C4-2B (cell line): ENCODE measurements at regions not wholly inside any gene's neighbourhood (a gene's known extent, or its start where the extent isn't known, plus 50 kb on each side); places are given as distances from the start of the nearest gene placed in this dataset.

Experiments used
- H3K27ac ChIP-seq: fragments of 450-650 bp; 2 replicates; pipeline ENCODE4 v1.5.1; 2017
- ZFX ChIP-seq: fragments of 450-650 bp; IDR thresholded peaks from 2 replicates; pipeline ENCODE4 v1.6.1; 2017
- TF ChIP-seq, protein P1 (sequence below): fragments of 450-650 bp; conservative IDR thresholded peaks from 2 replicates; pipeline ENCODE4 v1.5.1; 2017; ENCODE audit warnings: mild to moderate bottlenecking

DNA sequence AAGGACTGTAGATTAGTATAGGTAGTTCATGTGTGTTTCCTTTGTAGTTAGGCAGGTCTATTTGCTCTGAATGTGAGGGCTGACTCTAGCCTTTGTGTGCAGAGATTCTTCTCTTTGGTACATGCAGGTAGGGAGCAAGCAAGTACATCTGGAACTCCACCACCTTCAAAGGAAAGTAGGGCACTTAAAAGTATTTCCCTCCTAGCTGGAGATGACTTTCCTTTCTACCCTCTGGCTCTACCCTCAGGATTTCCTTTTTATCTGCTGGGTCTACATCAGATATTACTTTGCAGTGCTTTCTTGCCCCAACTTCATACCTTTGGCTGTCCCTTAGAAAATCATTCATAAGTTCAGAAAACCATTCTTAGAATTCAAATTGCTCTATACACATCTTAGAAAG is 91.7 kb upstream of the HIVEP3 start:
- no peak overlapping the region for H3K27ac ChIP-seq
- TF ChIP-seq, protein P1, sequence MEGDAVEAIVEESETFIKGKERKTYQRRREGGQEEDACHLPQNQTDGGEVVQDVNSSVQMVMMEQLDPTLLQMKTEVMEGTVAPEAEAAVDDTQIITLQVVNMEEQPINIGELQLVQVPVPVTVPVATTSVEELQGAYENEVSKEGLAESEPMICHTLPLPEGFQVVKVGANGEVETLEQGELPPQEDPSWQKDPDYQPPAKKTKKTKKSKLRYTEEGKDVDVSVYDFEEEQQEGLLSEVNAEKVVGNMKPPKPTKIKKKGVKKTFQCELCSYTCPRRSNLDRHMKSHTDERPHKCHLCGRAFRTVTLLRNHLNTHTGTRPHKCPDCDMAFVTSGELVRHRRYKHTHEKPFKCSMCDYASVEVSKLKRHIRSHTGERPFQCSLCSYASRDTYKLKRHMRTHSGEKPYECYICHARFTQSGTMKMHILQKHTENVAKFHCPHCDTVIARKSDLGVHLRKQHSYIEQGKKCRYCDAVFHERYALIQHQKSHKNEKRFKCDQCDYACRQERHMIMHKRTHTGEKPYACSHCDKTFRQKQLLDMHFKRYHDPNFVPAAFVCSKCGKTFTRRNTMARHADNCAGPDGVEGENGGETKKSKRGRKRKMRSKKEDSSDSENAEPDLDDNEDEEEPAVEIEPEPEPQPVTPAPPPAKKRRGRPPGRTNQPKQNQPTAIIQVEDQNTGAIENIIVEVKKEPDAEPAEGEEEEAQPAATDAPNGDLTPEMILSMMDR = no peak
- no peak for TF ChIP-seq ZFX

DNA sequence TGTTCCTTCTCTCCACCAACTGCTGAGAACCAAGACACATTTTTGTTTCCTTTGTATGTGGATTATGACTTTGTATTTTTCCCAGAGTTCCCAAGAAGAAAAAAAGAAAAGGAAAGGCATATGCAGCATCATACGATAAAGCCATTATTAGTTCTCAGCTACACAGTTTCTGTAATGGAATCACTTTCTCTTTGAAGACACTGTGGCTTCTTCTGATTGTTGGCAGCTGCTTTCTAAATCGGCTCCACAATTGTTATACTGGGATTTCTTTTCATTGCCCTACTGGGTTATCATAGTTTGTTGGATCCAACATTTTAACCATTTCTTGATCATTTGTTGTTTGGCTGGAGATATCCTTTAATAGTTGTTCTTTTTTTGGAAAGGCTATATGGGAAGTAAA is 89.5 kb upstream of the HIVEP3 start:
- H3K27ac ChIP-seq = no peak overlapping the region
- TF ChIP-seq, protein P1 = no peak
- TF ChIP-seq ZFX = no peak

- H3K27ac ChIP-seq = no peak overlapping the region
- TF ChIP-seq ZFX = no peak
- TF ChIP-seq, protein P1 = no peak
These were observed 88.1 kb upstream of the HIVEP3 start for GRCh38 chr1:42006836-42007235.

GRCh38 chr1:42006093-42006492 is 87.4 kb upstream of the HIVEP3 start:
- TF ChIP-seq, protein P1 = no peak
- no peak for TF ChIP-seq ZFX
- no peak overlapping the region for H3K27ac ChIP-seq

DNA sequence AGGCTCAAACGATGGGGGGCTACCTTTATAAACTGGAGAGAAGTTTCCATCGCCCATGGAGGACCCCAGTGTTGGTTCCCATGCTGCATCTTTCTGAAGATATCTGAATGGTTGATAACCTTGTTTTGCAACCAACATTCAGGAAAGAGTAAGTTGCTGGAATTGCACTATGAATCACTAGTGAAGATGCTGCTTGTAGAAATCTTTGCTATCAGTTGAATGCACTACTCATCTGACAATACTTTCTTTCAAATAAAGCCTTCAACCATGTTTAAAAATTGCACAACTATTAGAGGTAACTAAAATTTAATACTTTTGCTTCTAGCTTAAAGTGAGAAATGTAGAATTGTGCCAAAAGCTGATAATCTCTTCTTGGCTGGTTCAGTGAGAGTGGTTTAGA is 86.8 kb upstream of the HIVEP3 start:
- H3K27ac ChIP-seq = no peak overlapping the region
- TF ChIP-seq, protein P1 = no peak
- TF ChIP-seq ZFX = no peak

- TF ChIP-seq ZFX = no peak
- TF ChIP-seq, protein P1 = no peak
- H3K27ac ChIP-seq = no peak overlapping the region
These were observed 86.1 kb upstream of the HIVEP3 start for GRCh38 chr1:42004860-42005259.

DNA sequence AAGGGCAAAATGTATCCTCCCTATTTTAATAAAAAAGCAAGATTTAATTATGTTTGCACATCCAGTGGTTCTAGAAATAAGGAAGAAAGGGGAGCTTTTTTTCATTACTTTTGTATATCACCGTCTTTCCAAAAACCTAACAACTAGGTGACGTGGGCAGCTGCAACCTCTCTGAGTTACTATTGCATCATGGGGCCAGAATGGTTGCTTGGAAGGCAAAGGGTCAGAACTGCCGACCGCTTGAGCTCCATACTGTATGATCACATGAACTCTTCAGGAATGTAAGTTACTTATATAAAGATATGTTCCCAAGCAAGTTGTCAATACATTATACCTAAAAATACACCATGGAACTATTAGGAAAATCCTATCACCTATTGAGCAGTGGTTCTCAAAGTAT is 85.6 kb upstream of the HIVEP3 start:
- TF ChIP-seq, protein P1 = no peak
- TF ChIP-seq ZFX = no peak
- no peak overlapping the region for H3K27ac ChIP-seq
